NCI-H748 (cell line): ENCODE measurements at regions not wholly inside any gene's neighbourhood (a gene's known extent, or its start where the extent isn't known, plus 50 kb on each side); places are given as distances from the start of the nearest gene placed in this dataset.

Experiments
- DNase-seq: peaks from one replicate; lab custom pipeline; 2025; ENCODE audit not compliant: unreplicated experiment; lab: John Stamatoyannopoulos, UW

DNA sequence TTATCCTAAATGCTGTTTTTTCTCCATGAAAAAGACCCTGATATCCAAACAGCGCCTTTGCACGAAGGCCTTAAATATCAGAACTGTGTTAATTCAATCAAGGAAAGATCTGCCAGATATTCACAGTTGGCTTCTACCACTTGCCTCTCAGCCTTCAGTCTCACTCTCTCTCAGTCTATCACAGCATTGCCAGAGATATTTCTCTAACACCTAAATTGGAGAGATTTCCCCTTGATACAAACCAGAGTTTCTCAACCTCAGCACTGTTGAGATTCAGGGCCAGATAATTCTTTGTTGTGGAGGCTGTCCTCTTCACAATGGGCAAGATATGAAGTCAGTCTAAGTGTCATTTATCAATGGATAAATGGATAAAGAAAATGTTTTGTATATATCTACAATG lies 454.1 kb upstream of the MAF start:
- no peak for DNase-seq

GRCh38 chr16:80051040-80051439 lies 450.5 kb upstream of the MAF start:
- no peak for DNase-seq

DNA sequence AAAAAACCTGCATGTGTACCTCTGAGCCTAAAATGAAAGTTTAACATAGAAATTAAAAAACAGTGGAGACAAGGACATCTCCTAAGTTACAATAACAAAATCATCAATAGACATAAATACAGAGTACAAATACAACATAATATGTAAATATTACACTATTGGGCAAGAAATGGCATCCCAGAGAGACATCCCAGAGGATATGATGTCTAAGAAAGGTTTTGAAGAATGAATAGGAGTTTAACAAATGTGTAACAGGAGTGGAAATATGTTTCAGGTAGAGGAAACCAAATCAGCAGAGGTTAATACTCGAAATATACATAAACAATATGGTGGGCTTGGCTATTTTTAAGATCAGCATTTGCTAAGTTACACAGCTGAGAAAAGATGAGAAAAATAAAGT lies 447.7 kb upstream of the MAF start:
- no peak for DNase-seq

- DNase-seq = peak; percentile 68
These were observed 447.3 kb upstream of the MAF start for GRCh38 chr16:80047842-80048241.

- no peak for DNase-seq
These were observed 446.3 kb upstream of the MAF start for GRCh38 chr16:80046848-80047247.

- DNase-seq = no peak
These were observed 445.7 kb upstream of the MAF start for GRCh38 chr16:80046261-80046660.

DNA sequence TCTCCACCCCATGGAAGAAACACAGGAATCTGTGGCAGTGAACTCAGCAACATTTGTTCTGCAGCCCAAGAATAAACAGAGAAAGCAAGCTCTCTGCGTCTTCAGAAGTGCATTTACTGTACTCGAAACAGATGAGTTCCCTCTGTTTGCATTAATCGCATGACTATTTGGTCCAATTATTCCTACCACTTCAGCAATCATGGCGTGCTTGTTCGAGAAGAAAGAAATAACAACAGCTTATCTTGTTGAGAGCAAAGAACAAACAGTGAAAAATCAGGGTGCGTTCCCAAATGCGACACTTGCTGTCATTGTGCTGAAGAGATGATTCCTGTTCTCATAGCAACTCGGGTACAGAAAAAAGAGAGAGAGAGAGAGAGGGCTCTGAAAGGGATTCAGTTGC lies 445.3 kb upstream of the MAF start:
- peak; percentile 87 for DNase-seq

GRCh38 chr16:80041410-80041809 lies 440.9 kb upstream of the MAF start:
- peak; percentile 11 for DNase-seq

DNA sequence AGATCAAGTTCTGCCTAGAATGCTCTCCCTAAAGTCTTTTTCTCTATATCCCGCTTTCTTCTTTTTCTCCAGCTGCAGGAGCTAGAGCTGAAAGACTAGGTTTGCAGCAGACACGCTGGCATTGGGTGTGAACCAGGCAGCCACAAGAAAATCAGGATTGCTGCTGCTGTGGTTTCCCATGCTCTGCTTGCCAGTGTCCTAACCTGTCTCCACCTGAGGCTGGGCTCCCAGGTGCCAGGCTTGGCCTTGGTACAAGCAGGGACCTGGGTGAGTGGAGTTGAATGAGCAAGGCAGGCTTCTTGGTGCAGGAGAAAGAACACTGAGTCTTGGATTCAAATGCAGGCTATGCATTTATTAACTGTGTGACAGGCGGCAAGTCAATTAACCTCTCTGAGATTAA lies 440.3 kb upstream of the MAF start:
- DNase-seq = no peak

- no peak for DNase-seq
These were observed 439.9 kb upstream of the MAF start for GRCh38 chr16:80040413-80040812.

DNA sequence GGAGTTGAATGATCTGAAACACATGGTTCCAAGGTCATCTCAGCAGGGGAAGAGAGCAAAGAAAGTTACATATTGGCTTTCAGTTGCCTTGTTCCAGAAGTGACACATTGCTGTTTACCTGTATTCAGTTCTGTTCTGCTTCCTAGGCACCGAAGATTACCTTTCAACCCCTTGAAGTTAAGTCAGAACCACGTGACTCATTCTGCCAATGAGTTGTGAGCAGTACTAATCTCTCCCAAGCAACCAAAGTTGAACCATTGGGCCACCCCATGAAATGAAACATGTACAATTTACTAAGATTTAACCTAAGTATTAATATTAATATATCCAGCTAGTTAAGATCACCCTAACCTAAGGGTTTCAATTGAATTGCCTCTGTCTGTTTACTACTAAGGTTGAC lies 439.2 kb upstream of the MAF start:
- DNase-seq = no peak

DNA sequence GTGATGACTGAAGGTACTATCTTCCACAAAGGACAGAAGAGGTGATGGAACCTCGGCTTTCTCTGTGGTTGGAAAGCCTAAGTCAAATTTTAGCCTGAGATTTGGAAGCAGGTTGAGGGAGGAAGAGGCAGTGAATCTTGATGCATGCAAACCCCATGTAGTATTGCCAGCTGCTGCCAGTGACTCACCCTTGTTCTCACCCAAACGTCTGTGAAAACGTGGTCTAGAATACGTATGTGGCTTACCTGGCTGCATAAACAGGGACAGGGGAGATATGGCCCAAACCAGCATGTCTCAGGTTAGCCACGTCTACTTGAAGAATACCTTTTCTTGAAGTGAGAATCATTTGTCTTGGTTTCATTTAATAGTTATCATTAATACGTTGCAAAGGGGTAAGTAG lies 438.0 kb upstream of the MAF start:
- no peak for DNase-seq

- DNase-seq = no peak
These were observed 434.6 kb upstream of the MAF start for GRCh38 chr16:80034948-80035663.

- DNase-seq = no peak
These were observed 433.9 kb upstream of the MAF start for GRCh38 chr16:80034469-80034826.

- no peak for DNase-seq
These were observed 433.4 kb upstream of the MAF start for GRCh38 chr16:80033783-80034468.

GRCh38 chr16:80029761-80030481 lies 429.4 kb upstream of the MAF start:
- DNase-seq = no peak

DNA sequence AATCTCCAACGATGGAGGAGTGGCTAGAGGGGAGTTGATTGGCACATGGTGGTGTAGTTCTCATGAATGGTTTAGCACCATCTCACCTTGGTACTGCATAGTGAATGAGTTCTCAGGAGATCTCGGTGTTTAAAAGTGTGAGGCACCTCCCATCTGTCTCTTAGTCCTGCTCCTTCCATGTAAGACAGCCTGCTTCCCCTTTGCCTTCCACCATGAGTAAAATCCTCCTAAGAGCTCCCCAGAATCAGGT lies 428.8 kb upstream of the MAF start:
- no peak for DNase-seq

- no peak for DNase-seq
These were observed 428.2 kb upstream of the MAF start for GRCh38 chr16:80028581-80029380.

GRCh38 chr16:80027007-80027965 lies 426.7 kb upstream of the MAF start:
- DNase-seq = peak; percentile 33

GRCh38 chr16:80025236-80025635 lies 424.7 kb upstream of the MAF start:
- DNase-seq = no peak

DNA sequence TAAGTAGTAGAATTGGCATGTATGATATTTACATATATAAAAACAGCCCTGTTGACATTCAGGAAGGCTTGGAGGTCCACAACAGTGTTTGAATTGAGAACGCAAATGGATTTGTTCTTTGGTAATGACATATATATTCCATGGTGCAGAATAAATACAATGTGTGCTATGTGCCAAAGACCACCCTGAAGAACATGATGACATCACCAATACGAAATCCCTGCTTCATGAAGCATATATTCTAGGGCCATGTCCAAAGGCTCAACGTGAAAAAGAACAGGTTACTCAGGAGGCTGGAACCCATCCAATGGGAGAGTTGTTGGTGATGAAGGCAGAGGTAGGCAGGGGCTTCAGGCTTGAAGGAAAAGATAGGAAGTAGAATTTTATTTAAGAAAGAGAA lies 423.9 kb upstream of the MAF start:
- DNase-seq = no peak
